Amniotic epithelial cell (primary cell): ENCODE measurements at regions not wholly inside any gene's neighbourhood (a gene's known extent, or its start where the extent isn't known, plus 50 kb on each side); places are given as distances from the start of the nearest gene placed in this dataset.
A peak's percentile ranks its signal among the peaks of the same experiment; 100 is the strongest.

Experiments used
- DNase-seq: peaks from one replicate; pipeline ENCODE4 v3.0.0-alpha.2; 2010; ENCODE audit warnings: low read depth

GRCh38 chr1:209341673-209342420 is 241.7 kb upstream of the CAMK1G start:
- DNase-seq, result no peak

- DNase-seq, result no peak
Observed at GRCh38 chr1:209342441-209343175, 240.9 kb upstream of the CAMK1G start.

DNA sequence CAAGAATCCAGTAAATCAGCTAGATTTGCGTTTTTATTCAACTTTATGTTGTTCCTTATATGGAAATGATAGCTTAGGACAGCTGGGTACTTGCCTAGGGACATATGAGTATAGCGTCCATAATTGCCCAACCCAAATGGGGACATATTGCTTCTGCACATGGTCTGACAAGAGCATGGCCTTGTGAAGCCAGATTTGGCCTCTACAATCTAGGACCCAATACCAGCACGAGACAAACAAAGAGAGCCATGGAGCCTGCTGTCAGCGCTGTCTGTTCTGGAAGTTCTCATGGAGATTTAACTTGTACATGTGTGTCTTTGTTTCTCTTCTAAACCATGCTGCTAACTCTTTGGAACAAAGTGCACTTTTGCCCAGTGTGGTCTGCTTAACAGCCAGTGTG is 240.0 kb upstream of the CAMK1G start:
- DNase-seq, result no peak

GRCh38 chr1:209344156-209344555 is 239.4 kb upstream of the CAMK1G start:
- no peak for DNase-seq

DNA sequence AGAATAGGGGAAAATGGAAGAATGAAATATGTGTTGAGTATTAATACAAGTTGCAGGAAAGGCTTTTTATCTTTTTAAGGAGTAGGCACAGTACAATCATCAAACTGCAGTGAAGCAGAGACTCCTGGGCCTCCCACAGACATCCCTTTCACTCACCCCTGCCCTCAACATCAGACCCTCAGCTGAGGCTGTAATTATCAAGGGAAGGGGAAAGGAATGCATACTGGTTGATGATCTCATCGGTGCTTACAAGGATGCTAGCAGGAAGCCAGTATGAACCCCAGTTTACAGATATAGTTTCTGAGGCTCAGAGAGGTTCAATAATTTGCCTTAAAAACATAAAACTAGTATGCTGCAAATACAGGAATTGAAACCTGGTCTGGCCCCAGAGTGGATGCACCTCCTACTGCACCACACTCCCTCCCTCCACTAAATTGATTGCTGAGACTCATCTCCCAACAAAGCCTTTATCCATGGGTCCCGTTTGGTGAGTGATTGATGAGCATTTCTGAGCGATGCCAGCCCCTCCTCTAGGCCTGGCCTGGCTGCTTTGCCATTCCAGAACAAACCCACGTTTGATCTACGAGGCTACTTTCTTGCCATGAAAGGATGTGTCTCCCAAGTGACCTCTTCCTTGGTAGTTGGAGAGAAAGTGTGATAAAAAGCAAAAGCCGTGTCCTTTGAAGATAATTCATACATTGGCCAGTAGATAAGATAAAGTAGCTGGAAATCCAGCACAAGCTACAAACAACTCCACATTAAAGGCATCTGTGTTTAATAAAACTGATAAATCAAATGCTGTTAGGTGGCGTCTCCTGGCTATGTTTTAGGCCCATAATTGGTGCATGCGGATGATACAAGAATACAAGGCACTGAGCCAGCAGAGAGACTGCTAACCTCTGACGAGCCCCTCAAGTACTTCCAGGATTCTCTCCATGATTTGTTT is 233.9 kb upstream of the CAMK1G start:
- DNase-seq, result peak; percentile 85

DNA sequence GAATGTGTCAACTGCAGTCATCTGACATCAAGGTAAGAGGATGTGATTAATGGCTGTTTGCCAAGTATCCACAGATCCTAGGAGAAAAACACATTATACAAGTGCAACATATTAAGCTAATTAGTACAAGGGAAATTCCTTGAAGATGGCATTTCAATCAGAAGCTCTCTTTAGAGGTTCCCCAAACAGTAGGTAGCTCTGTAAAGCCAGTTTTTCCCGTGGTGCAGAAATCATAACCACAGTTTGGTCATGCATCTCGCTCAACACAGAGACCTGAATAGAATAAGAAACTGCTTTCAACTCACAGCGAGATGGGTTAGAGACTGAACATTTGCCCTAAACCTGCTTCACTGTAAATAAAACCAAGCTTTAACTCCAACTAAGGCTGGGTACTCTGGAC is 230.5 kb upstream of the CAMK1G start:
- no peak for DNase-seq

DNA sequence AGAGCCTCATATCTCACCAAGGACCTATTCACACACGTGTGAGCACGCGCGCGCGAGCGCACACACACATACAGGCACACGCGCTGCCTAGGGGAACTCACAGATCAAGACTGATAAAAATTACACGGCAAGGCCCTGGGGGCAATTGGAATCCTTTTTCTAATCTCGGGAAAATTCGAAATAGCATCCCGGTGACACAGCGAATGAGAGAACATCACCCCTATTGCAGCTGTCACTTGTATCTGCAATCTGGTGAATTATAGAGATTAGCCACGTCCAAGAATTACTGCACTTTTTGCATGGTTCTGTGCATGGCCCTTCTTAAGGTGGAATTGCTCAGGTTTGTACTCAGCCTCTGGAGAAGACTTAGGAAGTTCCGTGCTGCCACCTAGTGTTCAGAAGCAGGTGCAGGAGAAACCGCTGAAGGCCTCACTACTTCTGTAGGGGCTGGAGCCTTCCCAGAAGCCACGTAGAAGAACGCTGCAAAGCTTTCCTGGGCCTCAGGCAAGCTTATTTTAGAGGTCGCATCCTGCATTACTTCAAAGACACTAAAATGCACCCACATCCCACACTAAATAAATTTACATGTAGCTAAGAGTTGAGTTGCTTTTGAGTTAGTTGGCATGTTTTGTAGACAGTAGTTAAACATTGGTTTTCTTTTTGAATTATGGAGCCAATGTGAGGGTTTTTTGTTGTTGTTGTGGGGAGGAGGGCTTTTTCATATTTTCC is 229.2 kb upstream of the CAMK1G start:
- peak; percentile 97 for DNase-seq

- DNase-seq, result no peak
Observed at GRCh38 chr1:209354840-209355165, 228.7 kb upstream of the CAMK1G start.

DNA sequence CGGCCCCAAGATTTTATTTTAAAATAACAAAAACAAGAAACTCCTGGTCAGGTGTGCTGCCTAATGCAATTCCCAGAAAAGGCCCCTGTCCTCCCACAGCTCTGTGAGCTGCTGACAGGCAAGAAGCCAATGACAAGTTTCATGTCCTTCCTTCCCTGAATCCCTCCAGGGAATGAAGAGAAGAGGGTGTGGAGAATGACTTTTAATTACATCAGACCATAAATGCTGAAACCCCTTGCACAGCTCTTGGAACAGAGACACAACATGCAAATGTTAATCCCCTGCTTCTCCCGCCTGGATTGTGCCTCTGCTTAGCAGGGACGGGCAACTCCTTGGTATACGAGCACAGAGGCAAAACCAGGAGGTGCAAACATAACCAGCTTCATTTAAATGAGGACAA is 228.1 kb upstream of the CAMK1G start:
- DNase-seq, result no peak

- no peak for DNase-seq
Observed at GRCh38 chr1:209356976-209357377, 226.5 kb upstream of the CAMK1G start.

GRCh38 chr1:209363112-209363511 is 220.4 kb upstream of the CAMK1G start:
- no peak for DNase-seq

- DNase-seq, result no peak
Observed at GRCh38 chr1:209364716-209365115, 218.8 kb upstream of the CAMK1G start.

DNA sequence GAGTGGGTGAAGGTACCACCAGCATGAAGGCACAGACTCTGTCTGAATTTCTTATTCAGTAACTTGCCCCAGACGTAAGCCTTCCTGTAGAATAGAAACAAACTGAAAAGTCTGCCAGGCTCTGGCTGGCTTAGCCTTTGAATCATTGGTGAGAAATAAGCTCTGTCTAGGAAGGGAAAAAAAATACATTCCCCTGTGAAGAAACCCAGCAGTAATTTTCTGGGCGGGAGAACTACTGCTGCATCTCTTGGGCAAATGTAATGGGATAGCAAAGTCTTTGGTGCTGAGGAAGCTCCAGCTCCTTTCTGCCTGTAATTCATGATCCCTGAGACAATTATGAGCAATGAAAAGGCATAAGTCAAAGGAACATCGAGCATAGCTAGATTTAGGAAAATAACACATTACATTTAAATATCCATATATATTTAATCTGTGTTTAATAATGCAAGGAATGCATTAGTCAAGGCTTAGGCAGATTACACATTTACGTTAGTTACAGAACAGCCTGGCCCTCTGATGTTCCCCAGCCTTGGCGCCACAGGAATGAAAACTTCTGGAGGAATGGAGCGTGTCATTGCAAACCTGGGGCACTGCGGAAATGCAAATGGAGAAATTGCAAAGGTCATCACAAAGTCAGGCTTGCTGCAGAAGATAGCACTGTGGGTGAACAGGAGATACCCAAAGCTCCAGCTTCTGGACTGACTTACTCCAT is 216.3 kb upstream of the CAMK1G start:
- peak; percentile 71 for DNase-seq

- peak; percentile 93 for DNase-seq
Observed at GRCh38 chr1:209368864-209369598, 214.5 kb upstream of the CAMK1G start.

GRCh38 chr1:209370241-209370995 is 213.1 kb upstream of the CAMK1G start:
- no peak for DNase-seq

DNA sequence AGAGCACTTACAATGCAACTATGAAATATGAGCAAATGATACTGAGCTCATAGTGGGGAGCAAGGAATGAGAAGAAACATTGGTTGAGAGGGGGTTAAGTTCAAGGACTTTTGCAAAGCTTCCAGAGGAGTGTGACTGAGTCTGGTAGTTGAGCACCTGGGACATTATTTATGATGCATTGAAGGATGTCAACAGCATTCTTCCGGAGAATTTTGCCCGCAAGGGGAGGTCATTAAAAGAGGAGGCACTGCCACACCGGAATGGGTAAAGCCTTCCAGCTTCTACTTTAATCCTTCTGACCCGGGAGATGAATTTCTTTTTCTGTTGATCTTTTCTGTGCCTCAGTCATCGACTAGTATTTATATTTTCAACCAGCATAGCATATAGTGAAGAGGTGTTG is 208.4 kb upstream of the CAMK1G start:
- DNase-seq, result no peak

DNA sequence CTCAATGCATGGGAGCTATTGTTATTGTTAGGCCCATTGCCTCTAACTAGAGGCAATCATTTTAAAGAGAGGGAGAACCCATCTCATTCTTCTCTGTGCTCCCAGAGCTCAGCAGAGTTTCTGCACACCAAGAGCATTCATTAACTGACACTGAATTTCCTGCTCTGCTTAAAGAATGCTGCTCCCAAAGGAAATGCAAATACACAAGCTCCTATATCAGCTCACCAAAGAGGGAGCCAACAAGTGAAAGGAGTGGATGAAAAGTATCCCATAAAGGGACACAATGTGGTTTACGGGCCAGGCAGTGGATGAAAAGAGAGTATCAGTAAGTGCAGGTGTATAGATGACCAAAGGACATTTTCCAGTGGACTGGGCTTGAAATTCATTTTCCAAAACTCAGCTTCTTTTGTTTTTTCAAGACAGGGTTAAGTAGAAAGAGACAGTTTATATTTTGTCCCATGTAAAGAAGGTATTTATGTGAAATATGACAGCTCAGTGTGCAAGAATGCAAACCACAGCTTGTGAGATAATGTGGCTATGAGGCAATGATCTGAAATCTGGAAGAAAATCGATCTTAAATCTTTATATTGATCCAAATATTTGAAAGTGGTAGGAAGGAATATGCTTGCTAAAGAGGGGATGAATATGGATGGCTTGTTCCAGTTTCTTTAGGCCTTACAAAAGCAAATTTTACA is 207.7 kb upstream of the CAMK1G start:
- DNase-seq, result peak; percentile 43

DNA sequence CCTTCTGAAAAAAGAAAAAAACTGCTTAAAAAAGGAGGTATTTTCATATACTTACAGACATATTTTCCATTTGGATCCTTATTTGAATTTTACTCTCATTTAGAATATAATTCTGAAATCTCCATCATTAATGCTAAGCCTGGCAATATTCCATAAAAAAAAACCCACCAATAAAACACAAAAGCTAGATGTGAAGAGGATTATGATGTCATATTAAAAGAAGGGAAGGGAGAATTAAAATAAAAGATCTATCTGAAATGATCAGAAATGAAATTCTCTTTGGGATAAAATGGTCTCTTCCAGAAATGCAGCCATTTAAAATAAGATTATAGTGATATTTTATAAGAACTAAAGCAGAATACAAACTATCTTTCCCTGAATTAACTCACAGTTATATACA is 206.7 kb upstream of the CAMK1G start:
- DNase-seq, result no peak

DNA sequence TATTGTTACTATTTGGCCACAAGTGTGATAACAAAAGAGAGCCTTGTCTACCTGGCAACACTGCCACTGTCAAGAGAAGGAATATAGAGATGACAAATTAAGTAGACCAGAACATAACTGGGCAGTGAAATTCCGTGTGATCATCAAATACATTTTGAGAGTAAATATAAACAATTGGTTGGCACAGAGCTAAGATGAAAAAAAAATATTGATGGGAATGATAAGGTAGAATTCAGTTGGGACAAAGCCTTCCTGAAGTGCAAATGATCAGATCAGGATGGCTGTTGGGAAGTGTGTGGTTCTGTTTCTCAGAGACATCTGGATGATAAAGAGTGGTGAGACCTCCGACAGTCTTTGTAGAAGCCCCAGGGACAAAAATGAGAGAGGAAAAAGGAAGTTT is 205.5 kb upstream of the CAMK1G start:
- DNase-seq, result no peak
